Cardiac fibroblast (primary cell): ENCODE measurements at regions not wholly inside any gene's neighbourhood (a gene's known extent, or its start where the extent isn't known, plus 50 kb on each side); places are given as distances from the start of the nearest gene placed in this dataset.

Source experiments
- DNase-seq, 2 donors: peaks; one replicate each; pipeline versions ENCODE4 v3.0.0 to v3.0.0-alpha.2; 2010; ENCODE audit warnings: low read depth in 2 of 2
- H3K4me3 ChIP-seq, 2 donors: replicated peaks in 1 of 2; 1 replicate in 1 of 2; 2 replicates in 1 of 2; pipeline ENCODE4 v1.5.1; 2011; ENCODE audit warnings: low read depth in 2 of 2, low read length in 2 of 2, mild to moderate bottlenecking in 2 of 2, moderate library complexity in 1 of 2
- CTCF ChIP-seq: IDR thresholded peaks from one replicate; pipeline ENCODE4 v1.5.1; 2011; ENCODE audit warnings: low read depth, mild to moderate bottlenecking, low read length, inconsistent platforms

DNA sequence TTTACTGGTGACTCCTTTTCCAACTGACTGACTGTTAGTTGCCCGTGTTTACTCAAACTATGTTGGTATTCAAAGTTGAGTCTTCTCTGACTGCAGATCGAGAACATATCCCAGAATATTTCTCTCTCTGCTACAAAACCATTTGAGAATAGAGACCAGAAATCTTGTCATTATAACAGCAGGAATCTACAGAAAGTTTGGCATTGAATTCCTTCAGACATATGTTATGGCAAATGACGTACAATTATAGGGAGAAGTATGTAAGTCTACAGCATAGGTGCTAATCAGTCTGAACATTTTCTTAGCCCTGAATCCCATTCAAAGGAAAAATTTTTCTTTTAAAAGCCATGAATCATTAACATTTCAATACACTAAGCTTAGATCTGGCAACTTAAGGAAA is 239.8 kb upstream of the SOX9 start:
- DNase-seq, result no peak
- H3K4me3 ChIP-seq, result no peak overlapping the region

GRCh38 chr17:71881581-71881980 is 239.2 kb upstream of the SOX9 start:
- no peak for TF ChIP-seq CTCF
- no peak overlapping the region for H3K4me3 ChIP-seq
- no peak for DNase-seq

More for the DNA sequence above, 239.8 kb upstream of the SOX9 start:
- no peak for TF ChIP-seq CTCF

- no peak for DNase-seq
- no peak for TF ChIP-seq CTCF
- no peak overlapping the region for H3K4me3 ChIP-seq
These were observed 237.6 kb upstream of the SOX9 start for GRCh38 chr17:71883258-71883657.

GRCh38 chr17:71883845-71884244 is 237.0 kb upstream of the SOX9 start:
- no peak overlapping the region for H3K4me3 ChIP-seq
- no peak for DNase-seq
- TF ChIP-seq CTCF, result no peak

DNA sequence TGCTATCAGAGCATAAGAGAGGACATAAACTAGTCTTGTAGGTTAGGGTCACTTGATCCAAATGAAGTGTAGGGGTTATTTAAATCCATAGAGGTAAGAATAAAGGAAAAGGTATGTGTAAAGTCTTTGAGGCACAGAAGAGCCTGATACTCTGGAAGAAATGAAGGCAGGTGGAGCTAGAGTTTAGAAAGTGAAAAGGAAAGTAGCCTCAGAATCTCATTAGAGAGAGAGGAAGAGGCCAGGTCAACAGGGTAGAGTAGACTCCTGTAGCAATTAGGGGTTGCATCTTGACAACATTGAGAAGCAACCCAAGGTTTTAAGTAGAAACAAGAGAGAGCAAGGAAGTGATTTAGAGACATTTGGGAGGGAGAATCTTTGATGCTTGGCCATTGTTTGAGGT is 235.2 kb upstream of the SOX9 start:
- H3K4me3 ChIP-seq, result no peak overlapping the region
- no peak for DNase-seq
- no peak for TF ChIP-seq CTCF

DNA sequence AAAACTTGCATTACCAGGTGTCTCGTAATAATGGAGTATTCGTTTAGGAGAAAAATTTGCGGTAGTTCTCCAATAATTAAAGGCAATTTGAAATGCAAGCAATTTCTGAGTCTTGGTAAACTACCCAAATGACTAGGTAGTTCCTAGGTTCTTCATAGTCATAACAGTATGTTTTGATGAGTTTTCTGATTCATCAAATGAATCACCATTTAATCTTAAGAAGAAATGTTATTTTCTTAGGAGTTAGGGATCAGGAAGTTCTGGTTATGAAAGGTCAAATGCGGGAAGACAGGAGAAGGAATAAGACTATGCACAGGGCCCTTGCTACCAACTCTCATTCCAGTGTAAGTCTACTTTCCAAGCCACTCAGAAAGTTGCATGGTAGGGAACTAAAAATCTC is 221.5 kb upstream of the SOX9 start:
- TF ChIP-seq CTCF, result no peak
- peak in 1 of 2 donors; percentile 46 for DNase-seq
- no peak overlapping the region for H3K4me3 ChIP-seq

GRCh38 chr17:71900621-71901229 is 220.1 kb upstream of the SOX9 start:
- no peak for TF ChIP-seq CTCF
- H3K4me3 ChIP-seq, result no peak overlapping the region
- DNase-seq, result peak in 1 of 2 donors; percentile 37
